H1 (cell line): ENCODE measurements at regions not wholly inside any gene's neighbourhood (a gene's known extent, or its start where the extent isn't known, plus 50 kb on each side); places are given as distances from the start of the nearest gene placed in this dataset.

Experiments used
- CTCF ChIA-PET: fragments of 300-600 bp; sonication (Branson Sonifier 250); formaldehyde crosslinking; loops from one replicate; lab custom pipeline; 2021; ENCODE audit not compliant: partially characterized antibody; lab: Charles Lee
- POLR2A ChIA-PET: fragments of 300-600 bp; sonication (Branson Sonifier 250); formaldehyde crosslinking; loops from one replicate; lab custom pipeline; 2021; ENCODE audit warnings: inconsistent platforms; ENCODE audit not compliant: partially characterized antibody; lab: Charles Lee
- DNase-seq, 2 experiments: peaks; one replicate each; pipeline versions ENCODE4 v3.0.0 to v3.0.0-alpha.2; 2010 to 2022; ENCODE audit warnings: low spot score in 2 of 2, low read depth in 1 of 2, mixed read lengths in 1 of 2
- FAIRE-seq: peaks from 2 replicates; lab custom pipeline; 2011; peaks lifted over from hg19 to GRCh38; lab: Jason Lieb, UNC
- H2AFZ ChIP-seq: 2 replicates; pipeline ENCODE4 v1.8.1; 2012; ENCODE audit warnings: low read length, inconsistent platforms
- H2AK5ac ChIP-seq: 2 replicates; pipeline ENCODE4 v1.6.1; 2013; ENCODE audit warnings: low read depth, low read length
- H2BK120ac ChIP-seq: replicated peaks from 2 replicates; pipeline ENCODE3; 2013; ENCODE audit warnings: low read depth, low read length, inconsistent platforms
- H2BK12ac ChIP-seq: 2 replicates; pipeline ENCODE4 v1.6.1; 2013; ENCODE audit warnings: low read depth, low read length
- H2BK15ac ChIP-seq: 2 replicates; pipeline ENCODE4 v1.6.1; 2013; ENCODE audit warnings: low read length
- H2BK20ac ChIP-seq: 2 replicates; pipeline ENCODE4 v1.6.1; 2013; ENCODE audit warnings: low read length
- H2BK5ac ChIP-seq: 2 replicates; pipeline ENCODE4 v1.6.1; 2013; ENCODE audit warnings: low read depth, low read length
- H3K14ac ChIP-seq: 2 replicates; pipeline ENCODE4 v1.6.1; 2013; ENCODE audit warnings: inconsistent platforms; ENCODE audit not compliant: insufficient read length
- H3K18ac ChIP-seq: 2 replicates; pipeline ENCODE4 v1.6.1; 2013; ENCODE audit warnings: low read length; ENCODE audit errors: extremely low read depth
- H3K23ac ChIP-seq: 2 replicates; pipeline ENCODE4 v1.6.1; 2013; ENCODE audit warnings: inconsistent platforms; ENCODE audit not compliant: insufficient read length
- H3K23me2 ChIP-seq: 2 replicates; pipeline ENCODE4 v1.6.1; 2013; ENCODE audit warnings: low read depth, low read length
- H3K27ac ChIP-seq: 2 replicates; pipeline ENCODE4 v1.6.1; 2011; ENCODE audit warnings: low read depth, low read length, inconsistent platforms
- H3K27me3 ChIP-seq, 4 experiments: replicated peaks in 1 of 4; 1 replicate in 1 of 4; 2 replicates in 3 of 4; pipeline versions ENCODE4 v1.6.1 to v1.8.1; 2011 to 2013; ENCODE audit warnings: low read length in 3 of 4, mild to moderate bottlenecking in 3 of 4, inconsistent platforms in 2 of 4, mixed read lengths in 2 of 4, moderate library complexity in 1 of 4; ENCODE audit not compliant: control insufficient read depth in 3 of 4, insufficient read depth in 3 of 4; ENCODE audit errors: extremely low read depth in 1 of 4
- H3K36me3 ChIP-seq, 4 experiments: 2 replicates each; pipeline versions ENCODE4 v1.6.1 to v1.8.1; 2011 to 2013; ENCODE audit warnings: mild to moderate bottlenecking in 4 of 4, low read length in 3 of 4, moderate library complexity in 2 of 4, control low read depth in 1 of 4, inconsistent platforms in 1 of 4; ENCODE audit not compliant: insufficient read depth in 4 of 4, control insufficient read depth in 2 of 4
- H3K4ac ChIP-seq: replicated peaks from 2 replicates; pipeline ENCODE3; 2013; ENCODE audit warnings: low read length, low read depth, mixed read lengths, inconsistent platforms; ENCODE audit not compliant: insufficient read length
- H3K4me1 ChIP-seq, 4 experiments: replicated peaks in 1 of 4; 1 replicate in 1 of 4; 2 replicates in 3 of 4; pipeline versions ENCODE4 v1.6.1 to v1.8.1; 2011 to 2013; ENCODE audit warnings: low read length in 3 of 4, inconsistent platforms in 2 of 4, mixed read lengths in 1 of 4; ENCODE audit not compliant: insufficient read depth in 4 of 4, control insufficient read depth in 3 of 4
- H3K4me2 ChIP-seq, 2 experiments: 2 replicates each; pipeline versions ENCODE4 v1.6.1 to v1.8.1; 2011 to 2013; ENCODE audit warnings: low read depth in 2 of 2, low read length in 2 of 2, control low read depth in 1 of 2, inconsistent platforms in 1 of 2, mild to moderate bottlenecking in 1 of 2; ENCODE audit not compliant: insufficient read depth in 1 of 2
- H3K4me3 ChIP-seq, 4 experiments: fragments of 200-600, 300-600 bp in 1 of 4; sonication (generic), shearing (Covaris generic), sonication (Bioruptor Twin) in 1 of 4; 2 replicates each; pipeline versions ENCODE4 v1.5.1 to v1.8.1; 2011 to 2016; ENCODE audit warnings: low read length in 4 of 4, low read depth in 3 of 4, control low read depth in 2 of 4, inconsistent platforms in 2 of 4, mild to moderate bottlenecking in 2 of 4, mixed read lengths in 1 of 4, moderate library complexity in 1 of 4; ENCODE audit not compliant: insufficient read depth in 2 of 4; ENCODE audit errors: extremely low read depth in 1 of 4
- H3K56ac ChIP-seq: replicated peaks from 2 replicates; pipeline ENCODE3; 2013; ENCODE audit warnings: low read depth, mild to moderate bottlenecking, mixed read lengths, low read length, inconsistent platforms; ENCODE audit not compliant: insufficient read length
- H3K79me1 ChIP-seq: 2 replicates; pipeline ENCODE4 v1.6.1; 2013; ENCODE audit warnings: low read depth, low read length, control low read depth
- H3K79me2 ChIP-seq, 2 experiments: 2 replicates each; pipeline versions ENCODE4 v1.6.1 to v1.8.1; 2012 to 2013; ENCODE audit warnings: low read length in 2 of 2, mild to moderate bottlenecking in 2 of 2, inconsistent platforms in 1 of 2; ENCODE audit not compliant: insufficient read depth in 2 of 2, control insufficient read depth in 1 of 2
- H3K9ac ChIP-seq, 4 experiments: replicated peaks in 1 of 4; 1 replicate in 1 of 4; 2 replicates in 3 of 4; pipeline versions ENCODE4 v1.6.1 to v1.8.1; 2011 to 2013; ENCODE audit warnings: low read depth in 3 of 4, low read length in 3 of 4, control low read depth in 2 of 4, mild to moderate bottlenecking in 2 of 4, moderate library complexity in 2 of 4, inconsistent platforms in 1 of 4; ENCODE audit errors: extremely low read depth in 1 of 4
- H3K9me3 ChIP-seq, 2 experiments: 2 replicates each; pipeline versions ENCODE4 v1.6.1 to v1.8.1; 2012 to 2013; ENCODE audit warnings: mild to moderate bottlenecking in 2 of 2, moderate library complexity in 2 of 2, control low read depth in 1 of 2, inconsistent platforms in 1 of 2, low read depth in 1 of 2, low read length in 1 of 2, mixed read lengths in 1 of 2; ENCODE audit not compliant: insufficient read depth in 2 of 2
- H4K20me1 ChIP-seq, 2 experiments: replicated peaks in 1 of 2; 2 replicates each; pipeline versions ENCODE3 to v1.8.1; 2011 to 2013; ENCODE audit warnings: inconsistent platforms in 2 of 2, low read length in 2 of 2, mild to moderate bottlenecking in 1 of 2; ENCODE audit not compliant: insufficient read depth in 2 of 2, control insufficient read depth in 1 of 2
- H4K5ac ChIP-seq: 2 replicates; pipeline ENCODE4 v1.6.1; 2013; ENCODE audit warnings: low read length, low read depth, mixed read lengths, inconsistent platforms; ENCODE audit not compliant: insufficient read length
- H4K8ac ChIP-seq: 2 replicates; pipeline ENCODE4 v1.8.0; 2013; ENCODE audit warnings: mild to moderate bottlenecking, moderate library complexity, low read length, inconsistent platforms; ENCODE audit not compliant: insufficient read depth; ENCODE audit errors: extremely low read depth
- H4K91ac ChIP-seq: replicated peaks from 2 replicates; pipeline ENCODE3; 2013; ENCODE audit warnings: low read length, mixed read lengths, inconsistent platforms; ENCODE audit not compliant: insufficient read length
- ATF2 ChIP-seq: IDR thresholded peaks from 2 replicates; pipeline ENCODE4 v1.6.1; 2012; ENCODE audit warnings: low read length, inconsistent platforms
- BRCA1 ChIP-seq: IDR thresholded peaks from 2 replicates; pipeline ENCODE4 v1.6.1; 2012; ENCODE audit warnings: low read depth, low read length, improper control_type of control experiment
- CEBPB ChIP-seq: IDR thresholded peaks from 2 replicates; pipeline ENCODE4 v1.6.1; 2012; ENCODE audit warnings: low read depth, low read length
- CTBP2 ChIP-seq: IDR thresholded peaks from 2 replicates; pipeline ENCODE4 v1.7.0; 2011; ENCODE audit warnings: borderline replicate concordance, mild to moderate bottlenecking, moderate library complexity, mixed read lengths, low read length; ENCODE audit not compliant: insufficient read depth, insufficient read length
- KDM4A ChIP-seq: IDR thresholded peaks from one replicate; pipeline ENCODE4 v1.7.1; 2012; ENCODE audit warnings: low read depth, mild to moderate bottlenecking, moderate library complexity, low read length, inconsistent platforms; ENCODE audit not compliant: severe bottlenecking
- MAX ChIP-seq: IDR thresholded peaks from 2 replicates; pipeline ENCODE4 v1.6.1; 2012; ENCODE audit warnings: inconsistent platforms
- PHF8 ChIP-seq: fragments of 200-600 bp; sonication (generic); conservative IDR thresholded peaks from 2 replicates; pipeline ENCODE4 v1.7.1; 2012; ENCODE audit warnings: low read depth, mild to moderate bottlenecking, inconsistent platforms, low read length, moderate library complexity
- POLR2AphosphoS5 ChIP-seq: IDR thresholded peaks from 2 replicates; pipeline ENCODE4 v1.6.1; 2011; ENCODE audit warnings: low read depth, low read length
- RBBP5 ChIP-seq: IDR thresholded peaks from 2 replicates; pipeline ENCODE4 v1.7.1; 2012; ENCODE audit warnings: low read depth, mild to moderate bottlenecking, inconsistent platforms, low read length, moderate library complexity, borderline replicate concordance
- SP2 ChIP-seq: IDR thresholded peaks from 2 replicates; pipeline ENCODE4 v1.6.1; 2012; ENCODE audit warnings: mild to moderate bottlenecking, low read length, inconsistent platforms
- SRF ChIP-seq: IDR thresholded peaks from 2 replicates; pipeline ENCODE4 v1.6.1; 2011; ENCODE audit warnings: mild to moderate bottlenecking, low read depth, low read length, moderate library complexity
- TBP ChIP-seq: IDR thresholded peaks from 2 replicates; pipeline ENCODE4 v1.6.1; 2011; ENCODE audit warnings: low read depth, low read length, improper control_type of control experiment
- WGBS, 2 experiments: shearing (Covaris generic) in 1 of 2; methylation state at CpG; one replicate each; pipeline versions ENCODE4 v1.1.6 to v1.1.7; 2013 to 2015; ENCODE audit warnings: low lambda C conversion rate in 2 of 2, mixed read lengths in 2 of 2, inconsistent platforms in 1 of 2, low coverage in 1 of 2, missing lambda C conversion rate in 1 of 2; ENCODE audit not compliant: insufficient replicate concordance in 2 of 2, insufficient coverage in 1 of 2, insufficient read length in 1 of 2; ENCODE audit errors: extremely low coverage in 1 of 2, missing lambda C conversion rate in 1 of 2; 5-methylcytosine and 5-hydroxymethylcytosine counted together

- H3K4me3 ChIP-seq: no peak overlapping the region
- H2AK5ac ChIP-seq: no peak overlapping the region
- POLR2A ChIA-PET: no interaction called here
- H2BK5ac ChIP-seq: no peak overlapping the region
- H3K4me1 ChIP-seq: no peaks in the 10 kb centered on the region
- CTCF ChIA-PET: interaction anchor here (0.7 to 1.1 kb wide), 3 partner anchors 19 to 49 kb away, joined by 3 to 5 read pairs (median 4); no protein-coding TSS in a partner anchor
- H3K4ac ChIP-seq: no peak overlapping the region
- H4K91ac ChIP-seq: no peak overlapping the region
- H3K4me2 ChIP-seq: no peak overlapping the region
- peaks cover 0 to 3% of the 10 kb centered on the region in 2 experiments for H4K20me1 ChIP-seq
- H2BK15ac ChIP-seq: no peak overlapping the region
- no peaks in the 10 kb centered on the region for H3K36me3 ChIP-seq
- H3K9me3 ChIP-seq: no peaks in the 10 kb centered on the region
- H4K8ac ChIP-seq: no peak overlapping the region
- no peaks in the 10 kb centered on the region for H3K23me2 ChIP-seq
- no peak for DNase-seq
- H2AFZ ChIP-seq: no peak overlapping the region
- WGBS, 2 experiments: 91% methylated on average over 22 of the region's 29 CpGs; no CpG with 5 or more reads in 1 of the 2 experiments
- H3K23ac ChIP-seq: no peak overlapping the region
- H2BK20ac ChIP-seq: no peak overlapping the region
- H3K79me2 ChIP-seq: no peaks in the 10 kb centered on the region
- H3K9ac ChIP-seq: no peak overlapping the region
- H2BK12ac ChIP-seq: no peak overlapping the region
- no peak overlapping the region for H3K27ac ChIP-seq
- no peak for FAIRE-seq
- H3K18ac ChIP-seq: no peak overlapping the region
- no peak overlapping the region for H3K56ac ChIP-seq
- H4K5ac ChIP-seq: no peak overlapping the region
- H3K27me3 ChIP-seq: no peaks in the 10 kb centered on the region
- no peak overlapping the region for H2BK120ac ChIP-seq
- no peak overlapping the region for H3K14ac ChIP-seq
- no peaks in the 10 kb centered on the region for H3K79me1 ChIP-seq
- no peak for TF ChIP-seq MAX
- no peak for TF ChIP-seq KDM4A
- no peak for TF ChIP-seq CEBPB
- TF ChIP-seq PHF8: no peak
- no peak for TF ChIP-seq POLR2AphosphoS5
- TF ChIP-seq BRCA1: no peak
- TF ChIP-seq SP2: no peak
- TF ChIP-seq TBP: no peak
- no peak for TF ChIP-seq RBBP5
- no peak for TF ChIP-seq CTBP2
- no peak for TF ChIP-seq SRF
- no peak for TF ChIP-seq ATF2
Observed at GRCh38 chr10:132995909-132996602, 53.7 kb upstream of the CFAP46 start.
